HEK293 (cell line): ENCODE measurements at regions not wholly inside any gene's neighbourhood (a gene's known extent, or its start where the extent isn't known, plus 50 kb on each side); places are given as distances from the start of the nearest gene placed in this dataset.
A peak's percentile ranks its signal among the peaks of the same experiment; 100 is the strongest.

ENCODE experiments used
- CTCF ChIA-PET: fragments of 350-600 bp; formaldehyde crosslinking; extraction: SDS; loops from one replicate; lab custom pipeline; 2021; ENCODE audit warnings: antibody characterized with exemption; lab: Yijun Ruan, JAX
- POLR2A ChIA-PET: fragments of 300-600 bp; formaldehyde crosslinking; extraction: SDS; loops from one replicate; lab custom pipeline; 2020; ENCODE audit warnings: antibody characterized with exemption, inconsistent platforms; lab: Yijun Ruan, JAX
- H3K27ac ChIP-seq: fragments of 200-500 bp; sonication (Bioruptor generic); 2 replicates; pipeline ENCODE4 v1.5.1; 2014; ENCODE audit warnings: low read depth, low read length, control low read depth, inconsistent platforms; ENCODE audit errors: extremely low read depth
- H3K36me3 ChIP-seq, 2 experiments: fragments of 200-500 bp in 1 of 2; sonication (Bioruptor generic) in 1 of 2; 1 replicate in 1 of 2; 2 replicates in 1 of 2; pipeline ENCODE4 v1.5.1; 2014 to 2017; ENCODE audit warnings: inconsistent platforms in 2 of 2, low read length in 2 of 2; ENCODE audit not compliant: control insufficient read depth in 2 of 2, insufficient read depth in 1 of 2
- H3K4me1 ChIP-seq: fragments of 200-500 bp; sonication (Bioruptor generic); 2 replicates; pipeline ENCODE4 v1.5.1; 2014; ENCODE audit warnings: mild to moderate bottlenecking, low read length, inconsistent platforms; ENCODE audit not compliant: control insufficient read depth, insufficient read depth
- H3K4me3 ChIP-seq: 2 replicates; pipeline ENCODE4 v1.5.1; 2011; ENCODE audit warnings: low read depth, mild to moderate bottlenecking, control low read depth, low read length, moderate library complexity
- H3K9me3 ChIP-seq: fragments of 200-500 bp; sonication (Bioruptor generic); 2 replicates; pipeline ENCODE4 v1.5.1; 2014; ENCODE audit warnings: low read depth, low read length, inconsistent platforms; ENCODE audit not compliant: control insufficient read depth, insufficient read depth
- ATF2 ChIP-seq: fragments of 450-650 bp; formaldehyde crosslinking; IDR thresholded peaks from 2 replicates; pipeline ENCODE4 v1.5.1; 2016; ENCODE audit warnings: missing biosample characterization, missing genetic modification characterization, low read depth
- BCL11B ChIP-seq: fragments of 450-650 bp; formaldehyde crosslinking; IDR thresholded peaks from 2 replicates; pipeline ENCODE4 v1.5.1; 2016; ENCODE audit warnings: low read depth, missing biosample characterization, missing genetic modification characterization
- FEZF1 ChIP-seq: fragments of 450-650 bp; formaldehyde crosslinking; IDR thresholded peaks from 2 replicates; pipeline ENCODE4 v1.5.1; 2016; ENCODE audit warnings: missing biosample characterization, missing genetic modification characterization
- GLI2 ChIP-seq: fragments of 450-650 bp; formaldehyde crosslinking; IDR thresholded peaks from 2 replicates; pipeline ENCODE4; 2017; ENCODE audit warnings: missing biosample characterization, missing genetic modification characterization, low read depth, borderline replicate concordance
- GLI4 ChIP-seq: fragments of 450-650 bp; formaldehyde crosslinking; IDR thresholded peaks from 2 replicates; pipeline ENCODE4 v1.5.1; 2016; ENCODE audit warnings: missing biosample characterization, missing genetic modification characterization
- HOXD13 ChIP-seq: sonication (generic); formaldehyde crosslinking; IDR thresholded peaks from 2 replicates; pipeline ENCODE4 v1.8.0; 2022; ENCODE audit warnings: missing genetic modification reagents, borderline replicate concordance
- KLF17 ChIP-seq: fragments of 450-650 bp; formaldehyde crosslinking; IDR thresholded peaks from 2 replicates; pipeline ENCODE4 v1.5.1; 2016; ENCODE audit warnings: missing biosample characterization, missing genetic modification characterization
- KLF8 ChIP-seq: fragments of 450-650 bp; formaldehyde crosslinking; IDR thresholded peaks from 2 replicates; pipeline ENCODE4 v1.5.1; 2016; ENCODE audit warnings: missing biosample characterization, missing genetic modification characterization
- MYNN ChIP-seq: fragments of 450-650 bp; formaldehyde crosslinking; IDR thresholded peaks from 2 replicates; pipeline ENCODE4 v1.5.1; 2016; ENCODE audit warnings: missing biosample characterization, missing genetic modification characterization, borderline replicate concordance
- SALL2 ChIP-seq: fragments of 450-650 bp; formaldehyde crosslinking; IDR thresholded peaks from 2 replicates; pipeline ENCODE4 v1.5.0; 2017; ENCODE audit warnings: missing biosample characterization, mild to moderate bottlenecking, missing genetic modification characterization, borderline replicate concordance
- YY1 ChIP-seq: fragments of 450-650 bp; formaldehyde crosslinking; IDR thresholded peaks from 2 replicates; pipeline ENCODE4 v1.5.1; 2018; ENCODE audit warnings: missing biosample characterization, missing genetic modification characterization
- ZBTB20 ChIP-seq: fragments of 450-650 bp; formaldehyde crosslinking; IDR thresholded peaks from 2 replicates; pipeline ENCODE4 v1.5.1; 2016; ENCODE audit warnings: missing biosample characterization, missing genetic modification characterization
- ZBTB44 ChIP-seq: fragments of 450-650 bp; IDR thresholded peaks from 2 replicates; pipeline ENCODE4 v1.5.1; 2018; ENCODE audit warnings: missing biosample characterization, mild to moderate bottlenecking, missing genetic modification characterization
- ZNF169 ChIP-seq: fragments of 450-650 bp; formaldehyde crosslinking; IDR thresholded peaks from 2 replicates; pipeline ENCODE4 v1.5.1; 2016; ENCODE audit warnings: missing biosample characterization, missing genetic modification characterization
- ZNF248 ChIP-seq: fragments of 450-650 bp; formaldehyde crosslinking; IDR thresholded peaks from 2 replicates; pipeline ENCODE4 v1.5.1; 2017; ENCODE audit warnings: missing biosample characterization, missing genetic modification characterization
- ZNF26 ChIP-seq: fragments of 450-650 bp; formaldehyde crosslinking; IDR thresholded peaks from 2 replicates; pipeline ENCODE4 v1.5.1; 2016; ENCODE audit warnings: missing biosample characterization, missing genetic modification characterization
- ZNF324 ChIP-seq: fragments of 450-650 bp; formaldehyde crosslinking; IDR thresholded peaks from 2 replicates; pipeline ENCODE4 v1.5.1; 2016; ENCODE audit warnings: missing biosample characterization, missing genetic modification characterization
- ZNF654 ChIP-seq: fragments of 450-650 bp; formaldehyde crosslinking; IDR thresholded peaks from 2 replicates; pipeline ENCODE4 v1.5.1; 2016; ENCODE audit warnings: low read depth, missing biosample characterization, missing genetic modification characterization
- ZNF660 ChIP-seq: fragments of 450-650 bp; IDR thresholded peaks from 2 replicates; pipeline ENCODE4 v1.5.1; 2018; ENCODE audit warnings: missing biosample characterization, mild to moderate bottlenecking, missing genetic modification characterization
- ZNF704 ChIP-seq: fragments of 450-650 bp; formaldehyde crosslinking; IDR thresholded peaks from 2 replicates; pipeline ENCODE4 v1.5.1; 2016; ENCODE audit warnings: missing biosample characterization, missing genetic modification characterization

- POLR2A ChIA-PET = no interaction called here
Observed at GRCh38 chr12:115558281-115558680, 719.2 kb downstream of the MED13L start.

GRCh38 chr12:115553622-115554021, 723.9 kb downstream of the MED13L start:
- no peaks in the 10 kb centered on the region for H3K4me1 ChIP-seq
- ChIA-PET CTCF (no interaction called here), POLR2A (no interaction called here)
- TF ChIP-seq ZNF26 (tag by site-specific recombination) (no peak), ATF2 (tag by site-specific recombination) (no peak), MYNN (tag by site-specific recombination) (no peak), GLI4 (no peak)
- no peak overlapping the region for H3K27ac ChIP-seq
- no peak overlapping the region for H3K4me3 ChIP-seq
- H3K9me3 ChIP-seq = no peaks in the 10 kb centered on the region
- H3K36me3 ChIP-seq = no peaks in the 10 kb centered on the region

More at GRCh38 chr12:115558281-115558680, 719.2 kb downstream of the MED13L start:
- H3K9me3 ChIP-seq = no peaks in the 10 kb centered on the region
- H3K4me1 ChIP-seq = no peaks in the 10 kb centered on the region
- H3K4me3 ChIP-seq = no peak overlapping the region
- H3K27ac ChIP-seq = no peak overlapping the region
- TF ChIP-seq SALL2 (no peak), ZNF654 (tag by site-specific recombination) (no peak), GLI2 (no peak), BCL11B (no peak), KLF17 (tag by site-specific recombination) (no peak), ZNF248 (tag by site-specific recombination) (no peak), KLF8 (no peak), YY1 (tag by site-specific recombination) (no peak), HOXD13 (CRISPR knock-in tag) (no peak)
- no peaks in the 10 kb centered on the region for H3K36me3 ChIP-seq
- CTCF ChIA-PET = no interaction called here

GRCh38 chr12:115543269-115543668, 734.2 kb downstream of the MED13L start:
- no peak overlapping the region for H3K4me3 ChIP-seq
- no peaks in the 10 kb centered on the region for H3K9me3 ChIP-seq
- H3K4me1 ChIP-seq = no peaks in the 10 kb centered on the region
- ChIA-PET POLR2A (no interaction called here), CTCF (no interaction called here)
- H3K36me3 ChIP-seq = no peaks in the 10 kb centered on the region
- peak; percentile 74 for TF ChIP-seq ZBTB20 (tag by site-specific recombination)
- no peak for TF ChIP-seq FEZF1 (tag by site-specific recombination)
- TF ChIP-seq, all 188 proteins: peak for 1
- H3K27ac ChIP-seq = no peak overlapping the region

GRCh38 chr12:115542656-115543055, 734.8 kb downstream of the MED13L start:
- H3K4me1 ChIP-seq = no peaks in the 10 kb centered on the region
- H3K4me3 ChIP-seq = no peak overlapping the region
- no peaks in the 10 kb centered on the region for H3K36me3 ChIP-seq
- TF ChIP-seq ZNF169 (tag by site-specific recombination) (no peak), ZNF324 (tag by site-specific recombination) (no peak), ZNF660 (tag by site-specific recombination) (no peak), ZNF704 (tag by site-specific recombination) (no peak), ZBTB44 (tag by site-specific recombination) (no peak)
- H3K27ac ChIP-seq = no peak overlapping the region
- CTCF ChIA-PET = no interaction called here
- POLR2A ChIA-PET = no interaction called here
- H3K9me3 ChIP-seq = no peaks in the 10 kb centered on the region
